ENCODE measurements at regions not wholly inside any gene's neighbourhood (a gene's known extent, or its start where the extent isn't known, plus 50 kb on each side); places are given as distances from the start of the nearest gene placed in this dataset.
A peak's percentile ranks its signal among the peaks of the same experiment; 100 is the strongest.

GRCh38 chr10:50936335-50936734 lies 50.9 kb upstream of the A1CF start:
- DNase-seq (peak; percentile 67), ATAC-seq (peak; percentile 48)
- H3K27ac ChIP-seq (ENCODE audit: low read length) = no peak overlapping the region
- TF ChIP-seq, protein P1, sequence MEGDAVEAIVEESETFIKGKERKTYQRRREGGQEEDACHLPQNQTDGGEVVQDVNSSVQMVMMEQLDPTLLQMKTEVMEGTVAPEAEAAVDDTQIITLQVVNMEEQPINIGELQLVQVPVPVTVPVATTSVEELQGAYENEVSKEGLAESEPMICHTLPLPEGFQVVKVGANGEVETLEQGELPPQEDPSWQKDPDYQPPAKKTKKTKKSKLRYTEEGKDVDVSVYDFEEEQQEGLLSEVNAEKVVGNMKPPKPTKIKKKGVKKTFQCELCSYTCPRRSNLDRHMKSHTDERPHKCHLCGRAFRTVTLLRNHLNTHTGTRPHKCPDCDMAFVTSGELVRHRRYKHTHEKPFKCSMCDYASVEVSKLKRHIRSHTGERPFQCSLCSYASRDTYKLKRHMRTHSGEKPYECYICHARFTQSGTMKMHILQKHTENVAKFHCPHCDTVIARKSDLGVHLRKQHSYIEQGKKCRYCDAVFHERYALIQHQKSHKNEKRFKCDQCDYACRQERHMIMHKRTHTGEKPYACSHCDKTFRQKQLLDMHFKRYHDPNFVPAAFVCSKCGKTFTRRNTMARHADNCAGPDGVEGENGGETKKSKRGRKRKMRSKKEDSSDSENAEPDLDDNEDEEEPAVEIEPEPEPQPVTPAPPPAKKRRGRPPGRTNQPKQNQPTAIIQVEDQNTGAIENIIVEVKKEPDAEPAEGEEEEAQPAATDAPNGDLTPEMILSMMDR (conservative IDR thresholded peaks at IDR 0.05; ENCODE audit: low read depth, low read length) = no peak
- no peak for TF ChIP-seq EZH2phosphoT487 (IDR thresholded peaks at IDR 0.05; ENCODE audit: borderline replicate concordance, low read length)
- TF ChIP-seq EZH2 (IDR thresholded peaks at IDR 0.05; ENCODE audit: low read length, unreplicated experiment) = no peak
- intact Hi-C loops (cut with micrococcal nuclease) = no loop called here
- H3K79me2 ChIP-seq (ENCODE audit: low read length) = no peaks in the 10 kb centered on the region
- no peak overlapping the region for H3K9ac ChIP-seq (ENCODE audit: low read length)
- BruUV-seq (replicated peaks) = no TSS peak
- no peaks in the 10 kb centered on the region for H3F3A ChIP-seq (ENCODE audit: low read length, unreplicated experiment)
- POLR2A ChIA-PET (ENCODE audit: unreplicated experiment) = interaction anchor here (0.6 kb wide), 1 partner anchor 19 kb away, joined by 5 read pairs; no protein-coding TSS in a partner anchor
- CTCF ChIA-PET = no interaction called here
- no peaks in the 10 kb centered on the region for H3K9me3 ChIP-seq (ENCODE audit: low read length)
- no peaks in the 10 kb centered on the region for H3K4me1 ChIP-seq (ENCODE audit: insufficient read depth, low read length)
- 0 out of 2 replicates have a peak, but pooled peaks cover 3% of the 10 kb centered on the region for H4K20me1 ChIP-seq (ENCODE audit: low read length)
- H3K4me3 ChIP-seq (ENCODE audit: low read length) = no peak overlapping the region
- no peaks in the 10 kb centered on the region for H3K36me3 ChIP-seq (ENCODE audit: low read depth, low read length)
- no peak overlapping the region for H3K4me2 ChIP-seq (ENCODE audit: low read length)
- no peak overlapping the region for H2AFZ ChIP-seq (ENCODE audit: low read length)
- H3K9me2 ChIP-seq (replicated peaks; ENCODE audit: low read length) = no peaks in the 10 kb centered on the region
- H3K27me3 ChIP-seq (ENCODE audit: low read length) = peaks cover 57% of the 10 kb centered on the region

DNA sequence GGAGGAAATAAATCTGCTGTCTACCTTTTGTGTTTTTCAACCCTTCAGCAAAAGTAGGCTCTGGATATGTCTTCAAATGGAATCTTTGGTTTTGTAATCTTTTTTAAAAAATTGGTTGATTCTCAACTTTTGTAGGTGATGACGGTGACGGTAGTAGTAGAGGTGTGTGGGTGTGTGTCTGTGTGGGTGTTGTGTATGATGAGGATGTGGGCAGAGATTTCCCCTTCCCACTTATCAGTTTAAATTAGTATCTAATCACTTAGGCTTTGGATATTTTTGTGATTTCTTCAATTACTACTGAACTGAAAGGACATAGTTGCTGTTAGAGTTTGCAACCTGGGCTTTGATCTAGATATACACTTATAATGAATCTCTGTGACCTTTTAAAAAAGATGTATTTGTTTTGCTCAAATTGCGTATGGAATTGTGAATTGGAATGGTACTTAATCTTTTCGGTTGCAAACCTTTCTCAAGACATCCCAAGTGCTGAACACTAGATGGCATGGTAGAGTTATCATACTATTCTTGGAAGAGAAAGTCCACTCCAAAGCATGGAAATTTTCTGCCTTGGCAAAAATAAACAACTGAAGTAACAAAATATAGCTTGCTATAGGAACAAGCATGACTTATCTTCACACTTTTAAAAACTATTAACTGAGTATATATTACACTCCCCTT lies 51.9 kb upstream of the A1CF start:
- intact Hi-C loops (cut with micrococcal nuclease) = loop anchor here (1.0 kb wide), 2 partner anchors 26 to 148 kb away; no protein-coding TSS in a partner anchor
- CTCF ChIA-PET = interaction anchor here (0.6 to 0.7 kb wide), 3 partner anchors 20 to 69 kb away, joined by 3 read pairs; no protein-coding TSS in a partner anchor
- Histone ChIP-seq H3F3A (ENCODE audit: low read length, unreplicated experiment) (no peaks in the 10 kb centered on the region), H2AFZ (ENCODE audit: low read length) (no peak overlapping the region), H3K79me2 (ENCODE audit: low read length) (no peaks in the 10 kb centered on the region), H3K9me3 (ENCODE audit: low read length) (no peaks in the 10 kb centered on the region), H3K9me2 (replicated peaks; ENCODE audit: low read length) (no peaks in the 10 kb centered on the region), H3K9ac (ENCODE audit: low read length) (no peak overlapping the region), H3K27me3 (ENCODE audit: low read length) (peaks cover 55% of the 10 kb centered on the region), H3K4me1 (ENCODE audit: insufficient read depth, low read length) (no peaks in the 10 kb centered on the region), H4K20me1 (ENCODE audit: low read length) (0 out of 2 replicates have a peak, but pooled peaks cover 3% of the 10 kb centered on the region), H3K4me2 (ENCODE audit: low read length) (no peak overlapping the region), H3K27ac (ENCODE audit: low read length) (no peak overlapping the region), H3K4me3 (ENCODE audit: low read length) (no peak overlapping the region), H3K36me3 (ENCODE audit: low read depth, low read length) (no peaks in the 10 kb centered on the region)
- DNase-seq (peak; percentile 90), ATAC-seq (peak; percentile 82)
- BruUV-seq (replicated peaks) = no TSS peak
- no peak for TF ChIP-seq EZH2phosphoT487 (IDR thresholded peaks at IDR 0.05; ENCODE audit: borderline replicate concordance, low read length)
- TF ChIP-seq, protein P1 (conservative IDR thresholded peaks at IDR 0.05; ENCODE audit: low read depth, low read length) = peak; percentile 98
- POLR2A ChIA-PET (ENCODE audit: unreplicated experiment) = interaction anchor here (0.6 kb wide), 1 partner anchor 16 kb away, joined by 3 read pairs; no protein-coding TSS in a partner anchor

- TF ChIP-seq EZH2 (IDR thresholded peaks at IDR 0.05; ENCODE audit: low read length, unreplicated experiment) = no peak
- no peak for TF ChIP-seq EZH2phosphoT487 (IDR thresholded peaks at IDR 0.05; ENCODE audit: borderline replicate concordance, low read length)
- TF ChIP-seq, protein P1 (conservative IDR thresholded peaks at IDR 0.05; ENCODE audit: low read depth, low read length) = no peak
- no peak overlapping the region for H3K9ac ChIP-seq (ENCODE audit: low read length)
- H3K4me1 ChIP-seq (ENCODE audit: insufficient read depth, low read length) = no peaks in the 10 kb centered on the region
- 0 out of 2 replicates have a peak, but pooled peaks cover 3% of the 10 kb centered on the region for H4K20me1 ChIP-seq (ENCODE audit: low read length)
- no peak overlapping the region for H3K4me2 ChIP-seq (ENCODE audit: low read length)
- ATAC-seq = no peak
- no peak overlapping the region for H3K4me3 ChIP-seq (ENCODE audit: low read length)
- no peaks in the 10 kb centered on the region for H3F3A ChIP-seq (ENCODE audit: low read length, unreplicated experiment)
- ChIA-PET CTCF (no interaction called here), POLR2A (ENCODE audit: unreplicated experiment) (no interaction called here)
- DNase-seq = no peak
- no TSS peak for BruUV-seq (replicated peaks)
- intact Hi-C loops (cut with micrococcal nuclease) = no loop called here
- H3K27ac ChIP-seq (ENCODE audit: low read length) = no peak overlapping the region
- H3K36me3 ChIP-seq (ENCODE audit: low read depth, low read length) = no peaks in the 10 kb centered on the region
- no peaks in the 10 kb centered on the region for H3K9me3 ChIP-seq (ENCODE audit: low read length)
- no peaks in the 10 kb centered on the region for H3K79me2 ChIP-seq (ENCODE audit: low read length)
- no peak overlapping the region for H2AFZ ChIP-seq (ENCODE audit: low read length)
- peaks cover 68% of the 10 kb centered on the region for H3K27me3 ChIP-seq (ENCODE audit: low read length)
- H3K9me2 ChIP-seq (replicated peaks; ENCODE audit: low read length) = no peaks in the 10 kb centered on the region
Observed at GRCh38 chr10:50941629-50942028, 56.2 kb upstream of the A1CF start.

Measured in PC-3 (cell line).